GM12878 (cell line): ENCODE measurements at regions not wholly inside any gene's neighbourhood (a gene's known extent, or its start where the extent isn't known, plus 50 kb on each side); places are given as distances from the start of the nearest gene placed in this dataset.

Experiments
- BACH1 ChIP-seq: fragments of 450-650 bp; IDR thresholded peaks from 2 replicates; pipeline ENCODE4 v1.6.1; 2017; ENCODE audit warnings: mild to moderate bottlenecking, borderline replicate concordance
- CHD1 ChIP-seq: IDR thresholded peaks from 2 replicates; pipeline ENCODE4 v1.6.1; 2012; ENCODE audit warnings: low read depth, low read length, improper control_type of control experiment
- CHD2 ChIP-seq: IDR thresholded peaks from 2 replicates; pipeline ENCODE4 v1.6.1; 2011; ENCODE audit warnings: low read depth, low read length, improper control_type of control experiment, borderline replicate concordance
- GABPA ChIP-seq: IDR thresholded peaks from 2 replicates; pipeline ENCODE4 v1.6.1; 2014; ENCODE audit warnings: antibody characterized with exemption, low read depth, mild to moderate bottlenecking, inconsistent platforms
- HDAC6 ChIP-seq: fragments of 200-600 bp; sonication (generic); IDR thresholded peaks from one replicate; pipeline ENCODE4 v1.8.0; 2017; ENCODE audit warnings: antibody characterized with exemption; ENCODE audit not compliant: unreplicated experiment
- MXI1 ChIP-seq: fragments of 150-350 bp; IDR thresholded peaks from 2 replicates; pipeline ENCODE4 v1.6.1; 2011; ENCODE audit warnings: low read depth, mild to moderate bottlenecking, inconsistent platforms, low read length, improper control_type of control experiment
- MYB ChIP-seq: fragments of 150-350 bp; IDR thresholded peaks from 2 replicates; pipeline ENCODE4 v1.6.1; 2014; ENCODE audit warnings: mild to moderate bottlenecking, low read depth, low read length, borderline replicate concordance
- NR2F1 ChIP-seq: fragments of 450-650 bp; conservative IDR thresholded peaks from 2 replicates; pipeline ENCODE4 v1.6.1; 2017; ENCODE audit warnings: mild to moderate bottlenecking
- SIX5 ChIP-seq: IDR thresholded peaks from 2 replicates; pipeline ENCODE4 v1.6.1; 2011; ENCODE audit warnings: mild to moderate bottlenecking, low read depth, low read length, moderate library complexity; ENCODE audit not compliant: severe bottlenecking
- SMAD5 ChIP-seq: IDR thresholded peaks from 2 replicates; pipeline ENCODE4 v1.6.1; 2016; ENCODE audit warnings: antibody characterized with exemption, low read depth
- SREBF1 ChIP-seq: IDR thresholded peaks from 2 replicates; pipeline ENCODE4 v1.6.1; 2012; ENCODE audit warnings: mild to moderate bottlenecking, low read length
- YY1 ChIP-seq: IDR thresholded peaks from 2 replicates; pipeline ENCODE4 v1.6.1; 2011; ENCODE audit warnings: low read depth, mild to moderate bottlenecking, low read length
- ZNF207 ChIP-seq: fragments of 450-650 bp; IDR thresholded peaks from 2 replicates; pipeline ENCODE4 v1.6.1; 2014; ENCODE audit warnings: antibody characterized with exemption, mild to moderate bottlenecking, borderline replicate concordance
- ZSCAN29 ChIP-seq: fragments of 450-650 bp; IDR thresholded peaks from 2 replicates; pipeline ENCODE4 v1.6.1; 2017; ENCODE audit warnings: mild to moderate bottlenecking, moderate library complexity
- TF ChIP-seq, protein P1 (sequence below): fragments of 450-650 bp; formaldehyde crosslinking; IDR thresholded peaks from 2 replicates; pipeline ENCODE4 v1.5.0; 2022; ENCODE audit warnings: mild to moderate bottlenecking, missing genetic modification characterization
- TF ChIP-seq, protein P2 (sequence below): fragments of 450-650 bp; IDR thresholded peaks from 2 replicates; pipeline ENCODE4 v1.6.1; 2017; ENCODE audit warnings: antibody characterized with exemption, mild to moderate bottlenecking, moderate library complexity
- TF ChIP-seq, protein P3 (sequence below): fragments of 450-650 bp; IDR thresholded peaks from 2 replicates; pipeline ENCODE4 v1.6.1; 2017; ENCODE audit warnings: mild to moderate bottlenecking, low read depth, inconsistent platforms; ENCODE audit not compliant: poor library complexity, severe bottlenecking
- TF ChIP-seq, protein P4 (sequence below): fragments of 450-650 bp; IDR thresholded peaks from 2 replicates; pipeline ENCODE4 v1.6.1; 2016; ENCODE audit warnings: mild to moderate bottlenecking
- TF ChIP-seq, protein P5 (sequence below): IDR thresholded peaks from 2 replicates; pipeline ENCODE4 v1.6.1; 2012; ENCODE audit warnings: low read length, inconsistent platforms

DNA sequence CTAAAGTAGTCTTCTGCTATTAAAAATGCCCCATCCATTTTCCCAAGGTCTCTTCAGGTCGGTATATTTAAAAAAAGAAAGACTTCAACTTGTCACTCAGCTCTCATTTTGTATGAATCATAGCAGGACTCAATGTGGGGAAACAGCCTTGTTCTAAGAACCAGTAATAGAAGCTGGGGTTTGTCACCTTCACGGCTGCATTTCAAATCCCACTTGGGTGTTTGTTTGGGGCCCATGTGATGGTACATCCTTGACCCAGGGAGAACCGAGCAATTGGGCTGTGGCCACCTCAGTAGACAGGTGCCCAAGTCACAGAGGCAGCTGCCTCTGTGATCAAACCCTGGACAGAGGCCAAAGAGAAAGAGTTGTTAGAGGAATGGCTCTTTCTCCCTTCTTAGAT, 70.3 kb upstream of the ARL8B start (continued):
- TF ChIP-seq, protein P1, sequence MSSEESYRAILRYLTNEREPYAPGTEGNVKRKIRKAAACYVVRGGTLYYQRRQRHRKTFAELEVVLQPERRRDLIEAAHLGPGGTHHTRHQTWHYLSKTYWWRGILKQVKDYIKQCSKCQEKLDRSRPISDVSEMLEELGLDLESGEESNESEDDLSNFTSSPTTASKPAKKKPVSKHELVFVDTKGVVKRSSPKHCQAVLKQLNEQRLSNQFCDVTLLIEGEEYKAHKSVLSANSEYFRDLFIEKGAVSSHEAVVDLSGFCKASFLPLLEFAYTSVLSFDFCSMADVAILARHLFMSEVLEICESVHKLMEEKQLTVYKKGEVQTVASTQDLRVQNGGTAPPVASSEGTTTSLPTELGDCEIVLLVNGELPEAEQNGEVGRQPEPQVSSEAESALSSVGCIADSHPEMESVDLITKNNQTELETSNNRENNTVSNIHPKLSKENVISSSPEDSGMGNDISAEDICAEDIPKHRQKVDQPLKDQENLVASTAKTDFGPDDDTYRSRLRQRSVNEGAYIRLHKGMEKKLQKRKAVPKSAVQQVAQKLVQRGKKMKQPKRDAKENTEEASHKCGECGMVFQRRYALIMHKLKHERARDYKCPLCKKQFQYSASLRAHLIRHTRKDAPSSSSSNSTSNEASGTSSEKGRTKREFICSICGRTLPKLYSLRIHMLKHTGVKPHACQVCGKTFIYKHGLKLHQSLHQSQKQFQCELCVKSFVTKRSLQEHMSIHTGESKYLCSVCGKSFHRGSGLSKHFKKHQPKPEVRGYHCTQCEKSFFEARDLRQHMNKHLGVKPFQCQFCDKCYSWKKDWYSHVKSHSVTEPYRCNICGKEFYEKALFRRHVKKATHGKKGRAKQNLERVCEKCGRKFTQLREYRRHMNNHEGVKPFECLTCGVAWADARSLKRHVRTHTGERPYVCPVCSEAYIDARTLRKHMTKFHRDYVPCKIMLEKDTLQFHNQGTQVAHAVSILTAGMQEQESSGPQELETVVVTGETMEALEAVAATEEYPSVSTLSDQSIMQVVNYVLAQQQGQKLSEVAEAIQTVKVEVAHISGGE (CRISPR knock-in tag): no peak
- TF ChIP-seq MYB (0 out of 2 replicates have a peak, but pooled peaks have one; percentile 26), NR2F1 (peak; percentile 95), GABPA (0 out of 2 replicates have a peak, but pooled peaks have one; percentile 6), ZSCAN29 (no peak), SMAD5 (no peak), CHD2 (0 out of 2 replicates have a peak, but pooled peaks have one; percentile 33), CHD1 (no peak), YY1 (peak; percentile 57; the same call in 1 of the 2 replicates), MXI1 (no peak), HDAC6 (no peak), ZNF207 (peak; percentile 84), BACH1 (peak; percentile 48; the same call in 1 of the 2 replicates), SREBF1 (no peak), SIX5 (no peak)
- TF ChIP-seq, protein P2, sequence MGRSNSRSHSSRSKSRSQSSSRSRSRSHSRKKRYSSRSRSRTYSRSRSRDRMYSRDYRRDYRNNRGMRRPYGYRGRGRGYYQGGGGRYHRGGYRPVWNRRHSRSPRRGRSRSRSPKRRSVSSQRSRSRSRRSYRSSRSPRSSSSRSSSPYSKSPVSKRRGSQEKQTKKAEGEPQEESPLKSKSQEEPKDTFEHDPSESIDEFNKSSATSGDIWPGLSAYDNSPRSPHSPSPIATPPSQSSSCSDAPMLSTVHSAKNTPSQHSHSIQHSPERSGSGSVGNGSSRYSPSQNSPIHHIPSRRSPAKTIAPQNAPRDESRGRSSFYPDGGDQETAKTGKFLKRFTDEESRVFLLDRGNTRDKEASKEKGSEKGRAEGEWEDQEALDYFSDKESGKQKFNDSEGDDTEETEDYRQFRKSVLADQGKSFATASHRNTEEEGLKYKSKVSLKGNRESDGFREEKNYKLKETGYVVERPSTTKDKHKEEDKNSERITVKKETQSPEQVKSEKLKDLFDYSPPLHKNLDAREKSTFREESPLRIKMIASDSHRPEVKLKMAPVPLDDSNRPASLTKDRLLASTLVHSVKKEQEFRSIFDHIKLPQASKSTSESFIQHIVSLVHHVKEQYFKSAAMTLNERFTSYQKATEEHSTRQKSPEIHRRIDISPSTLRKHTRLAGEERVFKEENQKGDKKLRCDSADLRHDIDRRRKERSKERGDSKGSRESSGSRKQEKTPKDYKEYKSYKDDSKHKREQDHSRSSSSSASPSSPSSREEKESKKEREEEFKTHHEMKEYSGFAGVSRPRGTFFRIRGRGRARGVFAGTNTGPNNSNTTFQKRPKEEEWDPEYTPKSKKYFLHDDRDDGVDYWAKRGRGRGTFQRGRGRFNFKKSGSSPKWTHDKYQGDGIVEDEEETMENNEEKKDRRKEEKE: no peak
- TF ChIP-seq, protein P3, sequence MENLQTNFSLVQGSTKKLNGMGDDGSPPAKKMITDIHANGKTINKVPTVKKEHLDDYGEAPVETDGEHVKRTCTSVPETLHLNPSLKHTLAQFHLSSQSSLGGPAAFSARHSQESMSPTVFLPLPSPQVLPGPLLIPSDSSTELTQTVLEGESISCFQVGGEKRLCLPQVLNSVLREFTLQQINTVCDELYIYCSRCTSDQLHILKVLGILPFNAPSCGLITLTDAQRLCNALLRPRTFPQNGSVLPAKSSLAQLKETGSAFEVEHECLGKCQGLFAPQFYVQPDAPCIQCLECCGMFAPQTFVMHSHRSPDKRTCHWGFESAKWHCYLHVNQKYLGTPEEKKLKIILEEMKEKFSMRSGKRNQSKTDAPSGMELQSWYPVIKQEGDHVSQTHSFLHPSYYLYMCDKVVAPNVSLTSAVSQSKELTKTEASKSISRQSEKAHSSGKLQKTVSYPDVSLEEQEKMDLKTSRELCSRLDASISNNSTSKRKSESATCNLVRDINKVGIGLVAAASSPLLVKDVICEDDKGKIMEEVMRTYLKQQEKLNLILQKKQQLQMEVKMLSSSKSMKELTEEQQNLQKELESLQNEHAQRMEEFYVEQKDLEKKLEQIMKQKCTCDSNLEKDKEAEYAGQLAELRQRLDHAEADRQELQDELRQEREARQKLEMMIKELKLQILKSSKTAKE: peak; percentile 89
- TF ChIP-seq, protein P4, sequence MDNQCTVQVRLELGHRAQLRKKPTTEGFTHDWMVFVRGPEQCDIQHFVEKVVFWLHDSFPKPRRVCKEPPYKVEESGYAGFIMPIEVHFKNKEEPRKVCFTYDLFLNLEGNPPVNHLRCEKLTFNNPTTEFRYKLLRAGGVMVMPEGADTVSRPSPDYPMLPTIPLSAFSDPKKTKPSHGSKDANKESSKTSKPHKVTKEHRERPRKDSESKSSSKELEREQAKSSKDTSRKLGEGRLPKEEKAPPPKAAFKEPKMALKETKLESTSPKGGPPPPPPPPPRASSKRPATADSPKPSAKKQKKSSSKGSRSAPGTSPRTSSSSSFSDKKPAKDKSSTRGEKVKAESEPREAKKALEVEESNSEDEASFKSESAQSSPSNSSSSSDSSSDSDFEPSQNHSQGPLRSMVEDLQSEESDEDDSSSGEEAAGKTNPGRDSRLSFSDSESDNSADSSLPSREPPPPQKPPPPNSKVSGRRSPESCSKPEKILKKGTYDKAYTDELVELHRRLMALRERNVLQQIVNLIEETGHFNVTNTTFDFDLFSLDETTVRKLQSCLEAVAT: peak; percentile 64
- TF ChIP-seq, protein P5, sequence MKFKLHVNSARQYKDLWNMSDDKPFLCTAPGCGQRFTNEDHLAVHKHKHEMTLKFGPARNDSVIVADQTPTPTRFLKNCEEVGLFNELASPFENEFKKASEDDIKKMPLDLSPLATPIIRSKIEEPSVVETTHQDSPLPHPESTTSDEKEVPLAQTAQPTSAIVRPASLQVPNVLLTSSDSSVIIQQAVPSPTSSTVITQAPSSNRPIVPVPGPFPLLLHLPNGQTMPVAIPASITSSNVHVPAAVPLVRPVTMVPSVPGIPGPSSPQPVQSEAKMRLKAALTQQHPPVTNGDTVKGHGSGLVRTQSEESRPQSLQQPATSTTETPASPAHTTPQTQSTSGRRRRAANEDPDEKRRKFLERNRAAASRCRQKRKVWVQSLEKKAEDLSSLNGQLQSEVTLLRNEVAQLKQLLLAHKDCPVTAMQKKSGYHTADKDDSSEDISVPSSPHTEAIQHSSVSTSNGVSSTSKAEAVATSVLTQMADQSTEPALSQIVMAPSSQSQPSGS: 0 out of 2 replicates have a peak, but pooled peaks have one; percentile 35
